ENCODE measurements at regions not wholly inside any gene's neighbourhood (a gene's known extent, or its start where the extent isn't known, plus 50 kb on each side); places are given as distances from the start of the nearest gene placed in this dataset.
"Not testable (repeated sequence)": the region's sequence is repeated elsewhere in the genome, so short reads cannot be mapped to it uniquely, and the experiment has no call there.

DNA sequence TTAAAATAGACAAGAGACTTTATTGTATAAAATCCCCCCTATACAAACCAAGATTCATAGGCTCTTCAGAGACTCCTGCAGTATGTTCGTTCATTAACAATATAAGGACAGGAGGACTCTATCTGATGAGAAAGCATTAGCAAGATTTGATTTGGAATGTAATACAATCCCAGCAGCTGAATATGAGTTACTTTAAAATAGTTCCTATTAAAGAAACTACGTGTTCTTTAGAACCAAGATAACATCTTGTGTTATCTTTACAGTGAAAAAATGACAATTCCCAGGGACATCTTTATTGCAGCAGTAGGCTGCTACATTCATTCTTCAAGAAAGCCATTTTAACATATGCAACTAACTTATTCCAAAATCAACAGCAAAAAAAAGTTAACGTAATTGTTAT, 1360.1 kb upstream of the GJE1 start:
- DNase-seq (ENCODE audit: low read depth), result no peak

DNA sequence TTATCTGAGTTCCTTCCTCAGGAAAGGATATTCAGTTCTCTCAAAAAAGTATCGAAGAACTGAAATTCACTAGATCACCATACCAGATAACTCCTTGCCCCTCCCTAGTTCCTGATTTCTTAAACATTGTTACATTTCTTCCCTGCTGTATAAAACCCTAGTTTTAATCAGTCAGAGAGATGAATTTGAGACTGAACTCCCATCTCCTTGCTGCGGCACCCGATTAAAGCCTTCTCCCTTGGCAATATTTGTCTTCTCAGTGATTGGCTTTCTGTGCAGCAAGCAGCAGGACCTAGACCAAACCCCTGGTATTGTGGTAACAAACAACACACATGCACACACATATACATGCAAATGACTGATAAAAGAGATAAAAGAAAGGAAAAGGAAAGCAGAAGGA, 1364.6 kb upstream of the GJE1 start:
- DNase-seq (ENCODE audit: low read depth), result no peak

DNA sequence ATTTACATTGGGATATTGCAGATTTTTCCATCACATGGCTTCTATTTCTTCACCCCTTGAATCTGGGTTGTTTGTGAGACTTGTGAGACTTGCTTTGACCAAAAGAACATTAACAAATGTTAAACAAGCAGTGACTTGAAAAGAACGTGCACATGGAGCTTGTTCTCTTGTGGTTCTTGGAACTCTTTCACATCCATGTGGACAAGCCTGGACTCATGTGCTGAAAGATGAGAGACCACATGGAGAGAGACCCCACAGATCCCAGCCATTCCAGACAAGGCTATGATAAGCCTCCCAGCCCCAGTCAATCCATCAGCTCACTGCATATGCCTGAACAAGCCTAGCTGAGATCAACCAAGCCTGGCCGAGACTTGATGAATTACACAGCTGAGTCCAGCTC, 1365.7 kb upstream of the GJE1 start:
- DNase-seq (ENCODE audit: low read depth), result no peak

DNA sequence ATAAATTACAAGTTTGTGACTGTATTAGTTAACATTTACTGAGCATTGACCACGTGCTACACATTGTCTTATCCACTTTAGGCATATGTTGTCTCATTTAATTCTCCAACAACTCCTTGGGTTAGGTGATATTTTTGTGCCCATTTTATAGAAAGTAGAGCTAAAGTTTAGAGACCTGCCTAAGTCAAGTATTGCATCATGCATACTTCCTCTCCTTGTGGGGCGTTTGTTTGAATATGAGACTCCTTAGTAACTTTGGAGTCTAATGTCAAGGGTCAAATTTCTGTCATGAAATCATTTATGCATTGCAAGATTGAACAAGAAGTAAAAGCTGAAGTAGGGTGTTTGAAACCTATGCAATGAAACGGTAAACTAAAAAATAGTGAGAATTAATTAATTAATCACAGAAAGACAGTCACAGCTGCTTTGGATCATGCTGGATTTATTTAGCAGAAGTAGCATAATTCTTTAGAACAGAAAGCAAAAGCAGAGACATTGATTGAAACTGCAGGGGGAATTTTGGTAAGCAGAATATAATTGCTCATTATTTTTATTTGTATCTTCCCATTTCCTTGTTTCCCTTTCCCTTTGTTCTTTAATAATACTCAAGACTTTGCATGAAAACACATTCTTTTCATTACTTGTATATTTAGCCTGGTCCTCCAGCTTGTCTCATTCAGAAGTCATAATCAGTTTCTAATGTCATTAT, 1374.4 kb upstream of the GJE1 start:
- DNase-seq (ENCODE audit: low read depth), result no peak

DNA sequence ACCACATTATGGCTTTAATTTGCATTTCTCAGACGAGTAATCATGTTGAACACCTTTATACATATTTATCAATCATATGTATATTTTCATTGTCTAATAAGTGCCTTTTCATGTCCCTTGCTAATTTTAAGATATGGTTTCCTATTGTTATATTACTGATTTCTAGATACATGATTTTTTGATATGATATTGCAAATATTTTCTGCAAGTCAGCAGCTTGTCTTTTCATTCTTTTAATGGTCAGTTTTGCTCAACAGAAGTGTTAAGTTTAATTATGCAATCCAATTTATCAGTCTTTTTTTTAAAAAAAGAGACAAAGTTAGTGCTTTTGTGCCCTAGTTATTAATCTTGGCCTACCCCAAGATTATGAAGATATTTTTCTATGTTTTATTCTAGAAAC, 1377.8 kb upstream of the CITED2 start:
- no peak for DNase-seq (ENCODE audit: low read depth)

DNA sequence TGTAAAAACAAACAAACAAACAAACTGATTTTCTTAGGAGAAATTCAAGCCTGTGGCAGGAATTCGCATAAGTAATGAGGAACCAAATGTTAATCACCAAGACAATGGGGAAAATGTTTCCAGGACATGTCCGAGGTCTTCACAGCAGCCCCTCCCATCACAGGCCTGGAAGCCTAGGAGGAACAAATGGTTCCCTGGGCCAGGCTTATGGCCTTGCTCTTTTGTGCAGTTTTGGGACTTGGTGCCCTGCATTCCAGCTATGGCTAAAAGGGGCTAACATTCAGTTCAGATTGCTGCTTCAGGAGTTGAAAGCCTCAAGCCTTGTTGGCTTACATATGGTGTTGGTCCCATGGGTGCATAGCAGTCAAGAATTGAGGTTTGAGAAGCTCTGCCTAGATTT, 1372.7 kb upstream of the CITED2 start:
- no peak for DNase-seq (ENCODE audit: low read depth)

DNA sequence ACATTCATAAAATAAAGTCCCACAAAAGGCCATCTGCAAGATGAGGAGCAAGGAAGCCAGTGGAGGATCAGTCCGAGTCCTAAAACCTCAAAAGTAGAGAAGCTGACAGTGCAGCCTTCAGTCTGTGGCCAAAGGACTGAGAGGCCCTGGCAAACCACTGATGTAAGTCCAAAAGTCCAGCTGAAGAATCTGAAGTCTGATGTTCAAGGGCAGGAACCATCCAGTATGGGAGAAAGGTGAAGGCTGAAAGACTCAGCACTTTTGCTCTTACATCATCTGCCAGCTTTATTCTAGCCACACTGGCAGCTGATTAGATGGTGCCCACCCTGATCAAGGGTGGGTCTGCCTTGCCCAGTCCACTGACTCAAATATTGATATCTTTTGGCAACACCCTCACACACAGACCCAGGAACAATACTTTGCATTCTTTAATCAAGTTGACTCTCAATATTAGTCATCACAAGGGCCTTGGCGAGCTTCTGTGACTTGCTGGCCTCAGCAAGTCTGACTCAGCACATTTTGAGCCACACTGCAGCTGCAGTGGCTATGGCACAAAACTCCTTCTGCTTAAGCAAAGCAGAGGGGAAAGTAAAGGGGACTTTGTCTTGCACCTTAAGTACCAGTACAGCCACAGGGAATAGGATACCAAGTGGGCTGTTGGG, 1370.3 kb upstream of the CITED2 start:
- DNase-seq (ENCODE audit: low read depth), result peak; percentile 43

DNA sequence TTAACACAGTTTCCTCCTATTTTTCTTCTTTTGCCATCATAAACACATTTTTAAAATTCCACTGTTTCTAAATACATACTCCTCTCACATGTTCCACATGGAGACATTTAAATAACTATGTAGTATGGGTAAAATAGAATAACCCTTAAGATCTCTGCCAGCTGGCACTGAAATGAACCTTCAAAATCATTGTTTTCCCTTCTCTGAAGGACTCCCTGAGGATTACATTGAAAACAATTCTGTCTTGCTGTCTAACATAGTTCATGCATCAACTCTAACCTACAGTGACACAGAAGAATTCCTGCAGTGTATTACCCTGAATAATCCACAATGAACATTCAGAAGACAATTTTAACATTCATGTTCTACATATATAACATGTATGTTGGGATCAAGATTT, 1361.8 kb upstream of the CITED2 start:
- DNase-seq (ENCODE audit: low read depth), result no peak

DNA sequence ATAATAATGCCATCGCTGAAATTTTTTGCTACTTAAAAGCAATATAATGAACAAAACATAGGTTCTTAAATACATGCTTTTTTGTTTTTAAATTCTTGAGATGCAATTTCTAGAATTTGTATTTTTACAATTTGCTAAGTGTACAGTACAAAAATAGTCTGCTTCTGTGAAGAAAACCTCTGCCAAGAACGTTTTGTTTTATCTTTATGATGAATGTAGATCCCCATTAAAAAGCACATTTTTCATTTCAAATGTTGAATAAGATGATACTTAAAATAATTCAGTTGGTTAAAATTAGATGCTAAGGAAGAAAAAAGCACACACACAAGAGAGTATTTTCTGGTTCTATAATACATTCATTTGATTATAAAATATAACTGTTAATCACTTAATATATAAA, 1358.5 kb upstream of the CITED2 start:
- DNase-seq (ENCODE audit: low read depth), result no peak

DNA sequence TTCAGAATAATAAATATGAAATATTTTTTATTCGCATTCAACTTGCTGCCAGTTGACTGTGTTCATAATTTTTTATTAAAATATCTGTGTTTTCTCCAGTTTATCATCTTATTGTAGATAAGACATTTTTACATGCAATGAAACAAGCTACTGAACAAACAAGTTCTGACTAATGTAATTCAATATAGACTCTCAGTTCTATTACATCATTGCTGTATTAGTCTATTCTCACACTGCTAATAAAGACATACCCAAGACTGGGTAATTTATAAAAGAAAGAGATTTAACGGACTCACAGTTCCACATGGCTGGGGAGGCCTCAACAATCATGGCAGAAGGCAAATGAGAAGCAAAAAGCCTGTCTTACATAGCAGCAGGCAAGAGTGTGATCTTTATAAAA, 1357.7 kb upstream of the CITED2 start:
- peak; percentile 23 for DNase-seq (ENCODE audit: low read depth)

DNA sequence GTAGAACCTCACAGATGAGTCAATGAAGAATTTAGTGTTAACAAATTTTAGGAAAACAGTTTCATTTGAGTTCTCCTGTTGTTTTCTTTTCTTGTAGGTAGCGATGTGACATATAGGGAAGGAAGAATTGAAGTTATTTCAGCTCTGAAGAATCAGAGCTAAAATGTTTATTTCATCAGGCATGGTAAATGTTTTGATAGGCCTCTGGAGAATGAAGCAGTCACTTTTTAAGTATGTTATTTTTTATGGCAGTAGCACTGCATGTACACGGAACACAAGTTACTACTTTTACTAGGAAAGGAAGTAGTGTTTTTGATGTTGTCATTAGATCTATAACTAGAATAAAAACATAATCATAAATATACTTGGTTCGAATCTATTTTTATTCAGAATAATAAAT, 1357.3 kb upstream of the CITED2 start:
- DNase-seq (ENCODE audit: low read depth), result no peak

DNA sequence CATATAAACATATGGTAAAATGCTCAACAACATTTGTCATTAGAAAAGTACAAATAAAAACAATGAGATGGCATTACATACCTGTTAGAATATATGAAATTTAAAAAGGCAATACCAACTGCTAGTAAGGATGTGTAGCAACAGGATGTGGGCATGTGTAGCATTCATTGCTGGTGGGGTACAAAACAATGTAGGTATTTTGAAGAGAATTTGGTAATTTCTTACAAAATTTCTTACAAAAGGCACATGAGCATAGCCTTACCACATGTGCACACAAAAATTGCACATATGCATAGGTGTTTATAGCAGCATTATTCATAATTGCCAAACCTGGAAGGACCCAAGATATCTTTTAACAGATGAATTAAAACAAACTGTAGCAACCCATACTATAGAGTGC, 1355.1 kb upstream of the CITED2 start:
- DNase-seq (ENCODE audit: low read depth), result no peak

DNA sequence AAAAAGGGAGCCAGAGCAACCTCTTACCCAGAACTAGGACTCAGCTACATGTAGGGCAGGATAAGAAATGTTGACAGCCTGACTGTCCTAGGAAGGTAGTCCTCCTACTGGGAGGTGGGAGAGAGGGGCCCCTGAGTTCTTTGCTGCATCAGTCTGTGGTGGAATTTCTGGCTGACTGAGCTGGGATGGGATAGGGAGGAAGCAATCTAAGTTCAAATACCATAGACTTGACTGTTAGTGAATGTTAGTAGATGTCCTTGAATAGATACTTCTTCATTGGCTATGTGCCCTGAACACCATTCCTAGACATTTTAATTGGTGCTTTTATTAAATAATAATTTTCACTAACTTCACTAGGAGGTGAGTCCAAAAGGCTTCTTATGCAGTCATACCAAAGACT, 1343.6 kb upstream of the CITED2 start:
- DNase-seq (ENCODE audit: low read depth), result peak; percentile 27

DNA sequence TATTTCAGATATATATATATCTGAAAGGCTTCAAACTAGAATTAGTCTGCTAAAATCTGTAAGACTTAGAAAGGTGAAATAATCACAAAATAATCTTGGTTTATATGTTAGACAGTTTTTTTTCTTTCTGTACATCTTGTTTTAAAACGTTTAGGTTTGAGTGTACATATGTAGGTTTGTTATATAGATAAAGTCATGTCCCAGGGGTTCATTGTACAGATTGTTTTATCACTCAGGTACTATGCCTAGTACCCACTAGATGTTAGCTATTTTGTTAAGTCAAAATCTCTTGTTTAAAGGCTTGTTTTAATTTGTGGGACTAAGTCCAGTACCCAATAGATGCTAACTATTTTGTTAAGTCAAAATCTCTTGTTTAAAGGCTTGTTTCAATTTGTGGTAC, 1339.0 kb upstream of the CITED2 start:
- DNase-seq (ENCODE audit: low read depth), result no peak

DNA sequence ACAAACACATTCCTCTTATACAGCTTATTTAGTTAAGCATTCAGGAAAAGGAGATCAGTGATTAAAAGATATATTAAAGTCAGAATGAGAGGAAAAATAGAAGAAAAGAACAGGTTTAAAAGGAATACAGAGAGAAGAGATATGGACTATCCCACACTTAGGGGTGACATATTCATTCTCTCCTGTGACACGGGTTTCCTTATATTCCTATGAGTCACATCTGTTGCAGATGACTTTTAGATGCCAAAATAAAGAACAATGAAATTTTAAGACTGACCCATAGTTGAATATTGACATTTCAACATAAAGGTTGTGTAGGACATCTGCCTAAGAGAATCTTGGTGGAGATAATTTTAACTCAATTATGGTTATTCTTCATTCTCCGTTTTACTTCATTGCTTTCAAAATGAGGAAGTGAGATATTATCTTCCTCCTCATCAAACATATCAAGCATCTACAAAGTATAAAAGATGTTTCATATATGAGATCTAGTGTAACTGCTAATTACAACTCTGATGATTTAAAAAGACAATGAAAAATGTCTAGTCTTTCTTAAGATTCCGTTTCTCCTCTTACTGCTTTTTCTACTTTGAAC, 1336.7 kb upstream of the CITED2 start:
- DNase-seq (ENCODE audit: low read depth), result no peak

DNA sequence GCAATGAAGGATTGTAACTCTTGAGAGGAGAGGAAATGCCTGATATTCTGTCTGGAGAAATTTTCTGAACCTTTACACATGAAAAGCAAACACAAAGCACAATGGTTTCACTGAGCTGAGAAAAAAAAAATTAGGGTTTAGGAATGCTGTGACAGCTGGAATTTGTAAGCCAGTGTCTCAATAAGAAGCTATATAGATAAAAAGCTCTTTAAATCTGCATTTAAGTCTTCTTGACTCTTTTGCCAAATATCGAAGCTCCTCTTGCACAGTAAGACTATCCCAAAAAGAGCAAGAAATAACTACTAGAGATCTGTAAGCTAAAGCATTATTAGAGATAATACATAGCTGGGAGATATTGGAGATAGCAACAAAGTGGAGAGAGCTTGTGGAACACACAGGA, 1334.0 kb upstream of the CITED2 start:
- no peak for DNase-seq (ENCODE audit: low read depth)

DNA sequence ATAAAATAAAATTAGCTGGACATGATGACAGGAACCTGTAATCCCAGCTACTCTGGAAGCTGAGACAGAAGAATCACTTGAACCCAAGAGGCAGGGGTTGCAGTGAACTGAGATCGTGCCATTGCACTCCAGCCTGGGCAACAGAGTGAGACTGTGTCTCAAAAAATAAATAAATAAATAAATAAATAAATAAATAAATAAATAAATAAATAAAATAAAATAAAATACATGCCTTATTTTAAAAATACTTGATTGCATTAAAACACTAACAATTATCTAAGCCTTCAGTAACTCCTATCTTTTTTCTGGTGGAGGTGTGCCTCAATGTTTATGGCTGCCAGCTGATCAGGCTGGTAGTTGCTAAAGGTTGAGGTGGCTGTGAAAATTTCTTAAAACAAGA, 1329.6 kb upstream of the CITED2 start:
- DNase-seq (ENCODE audit: low read depth), result not testable (repeated sequence)

DNA sequence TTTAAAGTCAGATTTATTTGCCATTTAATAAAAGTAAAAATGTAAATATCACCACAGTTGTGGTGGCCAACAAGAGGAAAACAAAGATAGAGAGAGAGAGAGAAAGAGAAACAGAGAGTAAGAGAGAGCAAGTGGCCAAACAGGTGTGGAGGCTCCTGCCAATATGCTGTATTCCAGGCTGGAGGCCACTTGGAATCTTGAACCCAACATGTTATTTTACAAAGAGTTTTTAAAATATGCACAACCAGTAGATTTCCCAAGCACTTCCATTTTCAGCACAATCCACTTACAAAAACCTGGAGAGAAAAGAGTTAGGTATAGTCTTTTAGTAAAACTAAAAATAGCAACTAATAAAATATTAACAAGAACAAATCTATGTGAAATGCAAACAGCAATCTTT, 1323.1 kb upstream of the CITED2 start:
- DNase-seq (ENCODE audit: low read depth), result no peak

DNA sequence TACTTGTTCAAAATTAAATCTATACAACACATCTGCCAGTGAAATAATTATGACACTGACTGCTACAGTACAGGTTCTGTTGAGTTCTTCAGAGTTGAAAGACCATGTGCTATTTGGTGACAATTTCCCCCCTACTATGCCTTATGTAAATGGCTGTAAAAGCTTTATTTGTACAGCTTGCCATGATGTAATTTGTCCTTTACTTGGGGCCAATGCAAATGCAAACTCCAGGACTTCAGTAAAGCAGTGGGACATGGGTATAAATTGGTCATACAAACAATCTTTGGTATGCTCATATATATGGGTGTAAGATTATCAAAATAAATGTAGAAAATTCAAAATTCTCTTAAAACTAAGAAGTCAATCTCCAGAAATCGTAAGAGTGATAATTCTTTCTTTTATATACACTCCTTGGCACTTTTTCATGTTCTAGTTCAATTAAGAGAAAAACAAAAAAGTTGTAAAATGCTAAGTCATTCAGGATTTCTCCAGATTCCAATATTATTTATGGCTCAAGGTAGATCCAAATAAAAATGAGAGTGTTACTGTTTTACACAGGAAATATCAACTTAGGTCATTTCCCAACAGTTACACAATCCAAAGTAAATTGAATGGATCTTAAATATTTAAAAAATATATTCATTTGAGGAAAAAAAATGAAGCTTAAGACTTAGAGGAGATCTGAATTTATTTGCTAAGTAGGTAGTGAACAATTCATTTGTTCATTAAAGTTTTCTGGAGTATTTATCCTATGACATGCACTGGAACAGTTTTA, 1310.5 kb upstream of the CITED2 start:
- DNase-seq (ENCODE audit: low read depth), result no peak

DNA sequence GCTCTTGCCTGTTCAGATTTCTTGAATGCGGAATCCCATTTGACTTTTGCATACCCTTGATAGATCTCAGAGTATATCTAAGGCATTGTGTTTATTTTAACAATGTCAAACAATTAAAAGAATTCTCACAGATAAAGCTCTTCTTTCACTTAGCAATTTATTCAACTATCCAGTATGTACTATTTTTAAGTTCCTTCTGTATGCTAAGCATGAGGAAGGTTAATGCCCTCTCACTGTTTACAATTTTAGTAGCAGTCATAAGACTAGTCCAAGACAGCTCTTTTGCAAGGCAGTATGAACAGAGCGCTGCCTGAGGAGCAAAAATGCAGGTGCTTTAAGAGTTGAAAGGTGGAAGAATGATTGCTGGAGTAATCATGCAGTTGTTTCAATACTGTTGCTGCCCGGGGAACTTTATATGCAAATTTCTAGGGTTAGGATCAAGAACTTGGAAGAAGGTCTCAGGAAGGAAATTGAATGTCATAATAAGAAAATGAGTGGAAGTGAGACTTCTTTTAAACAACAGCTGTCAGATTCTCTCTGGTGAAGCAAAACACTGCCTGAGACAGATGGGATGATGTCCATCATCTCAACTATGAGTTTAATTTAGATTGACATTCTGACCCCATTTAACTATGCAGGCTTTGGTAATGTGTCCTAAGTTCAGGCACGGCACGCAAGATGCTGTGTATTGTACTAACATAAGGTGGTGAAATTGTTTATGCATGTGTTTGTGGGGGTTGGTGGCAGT, 1303.5 kb upstream of the CITED2 start:
- peak; percentile 1 for DNase-seq (ENCODE audit: low read depth)

DNA sequence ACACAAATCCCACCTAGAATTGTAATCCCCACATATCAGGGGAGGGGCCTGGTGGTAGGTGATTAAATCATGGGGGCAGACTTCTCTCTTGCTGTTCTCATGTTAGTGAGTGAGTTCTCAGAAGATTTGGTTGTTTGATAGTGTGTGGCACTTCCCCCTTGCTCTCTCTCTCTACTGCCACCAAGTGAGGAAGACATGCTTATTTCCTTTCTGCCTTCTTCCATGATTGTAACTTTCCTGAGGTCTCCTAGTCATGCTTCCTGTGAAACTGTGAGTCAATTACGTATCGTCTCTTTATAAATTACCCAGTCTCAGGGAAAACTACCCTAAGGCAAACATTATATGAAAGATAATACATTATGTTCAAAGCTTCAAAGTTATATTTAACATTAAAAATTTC, 1297.5 kb upstream of the CITED2 start:
- DNase-seq (ENCODE audit: low read depth), result peak; percentile 4

DNA sequence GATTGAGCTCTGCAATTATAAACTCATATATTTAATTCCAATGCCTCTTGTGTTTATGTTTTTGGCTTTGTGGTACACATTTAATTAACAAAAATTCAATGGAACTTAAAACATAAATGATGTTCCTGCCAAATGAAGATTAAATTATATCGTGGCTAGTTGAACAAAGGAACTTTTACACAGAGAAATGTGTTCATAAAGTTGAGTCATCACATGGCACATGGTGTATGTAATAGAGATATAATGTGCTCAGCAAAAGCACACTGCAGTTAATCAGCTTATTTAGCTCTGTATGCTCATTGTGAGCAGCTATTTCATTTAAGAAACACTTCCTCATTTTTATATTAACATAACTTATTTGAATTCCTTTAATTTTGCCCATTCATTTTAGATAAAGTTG, 1295.6 kb upstream of the CITED2 start:
- peak; percentile 57 for DNase-seq (ENCODE audit: low read depth)
